ENCODE measurements at regions not wholly inside any gene's neighbourhood (a gene's known extent, or its start where the extent isn't known, plus 50 kb on each side); places are given as distances from the start of the nearest gene placed in this dataset.
"Not testable (repeated sequence)": the region's sequence is repeated elsewhere in the genome, so short reads cannot be mapped to it uniquely, and the experiment has no call there.

- peak; percentile 64 to 72 for DNase-seq
These were observed 300.7 kb upstream of the SATB1 start for GRCh38 chr3:18725668-18726407.

GRCh38 chr3:18724456-18724855 is 299.3 kb upstream of the SATB1 start:
- DNase-seq: no peak

GRCh38 chr3:18723206-18723810 is 298.2 kb upstream of the SATB1 start:
- peak; percentile 65 to 68 for DNase-seq

GRCh38 chr3:18720543-18720942 is 295.4 kb upstream of the SATB1 start:
- no peak for DNase-seq

GRCh38 chr3:18717598-18717997 is 292.5 kb upstream of the SATB1 start:
- DNase-seq: no peak

- no peak for DNase-seq
These were observed 291.7 kb upstream of the SATB1 start for GRCh38 chr3:18716821-18717220.

GRCh38 chr3:18716101-18716500 is 291.0 kb upstream of the SATB1 start:
- no peak for DNase-seq

- no peak for DNase-seq
These were observed 290.1 kb upstream of the SATB1 start for GRCh38 chr3:18715208-18715607.

- DNase-seq: no peak
These were observed 288.4 kb upstream of the SATB1 start for GRCh38 chr3:18713577-18713951.

- DNase-seq: no peak
These were observed 287.8 kb upstream of the SATB1 start for GRCh38 chr3:18712713-18713576.

GRCh38 chr3:18704326-18704725 is 279.2 kb upstream of the SATB1 start:
- DNase-seq: no peak

- no peak for DNase-seq
These were observed 278.7 kb upstream of the SATB1 start for GRCh38 chr3:18703798-18704197.

GRCh38 chr3:18693588-18694329 is 268.6 kb upstream of the SATB1 start:
- not testable (repeated sequence) for DNase-seq

GRCh38 chr3:18687286-18687685 is 262.1 kb upstream of the SATB1 start:
- peak in 1 of 2 experiments; percentile 6 for DNase-seq

GRCh38 chr3:18683900-18684299 is 258.8 kb upstream of the SATB1 start:
- DNase-seq: no peak

- DNase-seq: no peak
These were observed 256.7 kb upstream of the SATB1 start for GRCh38 chr3:18681818-18682345.

GRCh38 chr3:18680758-18681157 is 255.6 kb upstream of the SATB1 start:
- no peak for DNase-seq

- no peak for DNase-seq
These were observed 254.1 kb upstream of the SATB1 start for GRCh38 chr3:18679238-18679637.

- no peak for DNase-seq
These were observed 250.1 kb upstream of the SATB1 start for GRCh38 chr3:18675197-18675596.

GRCh38 chr3:18672561-18672960 is 247.4 kb upstream of the SATB1 start:
- no peak for DNase-seq

- DNase-seq: no peak
These were observed 245.6 kb upstream of the SATB1 start for GRCh38 chr3:18670759-18671158.

- DNase-seq: no peak
These were observed 244.2 kb upstream of the SATB1 start for GRCh38 chr3:18669374-18669773.

GRCh38 chr3:18667552-18667951 is 242.4 kb upstream of the SATB1 start:
- DNase-seq: no peak

Measured in Kasumi-1 (cell line).